CD14-positive monocyte (primary cell): ENCODE measurements at regions not wholly inside any gene's neighbourhood (a gene's known extent, or its start where the extent isn't known, plus 50 kb on each side); places are given as distances from the start of the nearest gene placed in this dataset.

ENCODE experiments used
- DNase-seq, 3 donors: peaks; one replicate each; pipeline ENCODE4 v3.0.0-alpha.2; 2011 to 2022
- H2AFZ ChIP-seq: 2 replicates; pipeline ENCODE4 v1.6.0; 2012; ENCODE audit warnings: mild to moderate bottlenecking, low read depth, low read length, inconsistent platforms; ENCODE audit not compliant: insufficient read depth, poor library complexity, severe bottlenecking
- H3K27ac ChIP-seq, 2 donors: 1 replicate in 1 of 2; 2 replicates in 1 of 2; pipeline ENCODE4 v1.5.1; 2012 to 2013; ENCODE audit warnings: low read length in 2 of 2, control low read depth in 1 of 2, inconsistent platforms in 1 of 2, low read depth in 1 of 2, mild to moderate bottlenecking in 1 of 2
- H3K27me3 ChIP-seq, 2 donors: one replicate each; pipeline versions ENCODE4 v1.6.0 to v1.6.1; 2011 to 2013; ENCODE audit warnings: low read length in 2 of 2; ENCODE audit not compliant: control insufficient read depth in 2 of 2, insufficient read depth in 2 of 2
- H3K36me3 ChIP-seq, 2 donors: replicated peaks in 1 of 2; 1 replicate in 1 of 2; 2 replicates in 1 of 2; pipeline versions ENCODE4 v1.5.1 to v1.6.1; 2012 to 2013; ENCODE audit warnings: low read length in 2 of 2, control low read depth in 1 of 2, inconsistent platforms in 1 of 2, mild to moderate bottlenecking in 1 of 2; ENCODE audit not compliant: insufficient read depth in 2 of 2, control insufficient read depth in 1 of 2
- H3K4me1 ChIP-seq, 2 donors: 1 replicate in 1 of 2; 2 replicates in 1 of 2; pipeline versions ENCODE4 v1.5.1 to v1.6.1; 2012 to 2013; ENCODE audit warnings: low read length in 2 of 2, control low read depth in 1 of 2, inconsistent platforms in 1 of 2, mild to moderate bottlenecking in 1 of 2, moderate library complexity in 1 of 2; ENCODE audit not compliant: insufficient read depth in 2 of 2, control insufficient read depth in 1 of 2
- H3K4me2 ChIP-seq: replicated peaks from 2 replicates; pipeline ENCODE3; 2012; ENCODE audit warnings: low read length, moderate library complexity, mild to moderate bottlenecking; ENCODE audit not compliant: poor library complexity, severe bottlenecking; ENCODE audit errors: extremely low read depth
- H3K4me3 ChIP-seq, 3 experiments: fragments of 200-600 bp in 1 of 3; sonication (generic) in 1 of 3; replicated peaks in 1 of 3; 1 replicate in 2 of 3; 2 replicates in 1 of 3; pipeline ENCODE4 v1.5.1; 2011 to 2013; ENCODE audit warnings: low read length in 3 of 3, mild to moderate bottlenecking in 3 of 3, control low read depth in 2 of 3, low read depth in 2 of 3, inconsistent platforms in 1 of 3, moderate library complexity in 1 of 3
- H3K79me2 ChIP-seq: 2 replicates; pipeline ENCODE4 v1.6.0; 2012; ENCODE audit warnings: mild to moderate bottlenecking, control low read depth, inconsistent platforms, low read length, moderate library complexity; ENCODE audit not compliant: insufficient read depth
- H3K9ac ChIP-seq: 2 replicates; pipeline ENCODE4 v1.6.0; 2017; ENCODE audit warnings: low read length, mild to moderate bottlenecking; ENCODE audit not compliant: insufficient read depth, poor library complexity, severe bottlenecking
- H3K9me3 ChIP-seq, 2 donors: replicated peaks in 1 of 2; 1 replicate in 1 of 2; 2 replicates in 1 of 2; pipeline versions ENCODE4 v1.5.1 to v1.6.1; 2012 to 2013; ENCODE audit warnings: low read length in 2 of 2, control low read depth in 1 of 2; ENCODE audit not compliant: control insufficient read depth in 1 of 2, insufficient read depth in 1 of 2
- H4K20me1 ChIP-seq: 2 replicates; pipeline ENCODE4 v1.6.0; 2012; ENCODE audit warnings: mild to moderate bottlenecking, low read length, control low read depth, moderate library complexity; ENCODE audit not compliant: insufficient read depth
- H3K27ac Mint-ChIP-seq, 7 donors: one replicate each; pipeline ENCODE4 v1.8.0; 2020; ENCODE audit warnings: mild to moderate bottlenecking in 7 of 7, mixed read lengths in 7 of 7, moderate library complexity in 6 of 7, inconsistent platforms in 2 of 7
- H3K27me3 Mint-ChIP-seq, 3 donors: one replicate each; pipeline ENCODE4 v1.8.0; 2021 to 2022; ENCODE audit warnings: low read depth in 3 of 3, mild to moderate bottlenecking in 3 of 3, mixed read lengths in 3 of 3, moderate library complexity in 3 of 3, inconsistent platforms in 1 of 3
- H3K36me3 Mint-ChIP-seq, 2 donors: one replicate each; pipeline ENCODE4 v1.8.0; 2020; ENCODE audit warnings: mixed read lengths in 2 of 2, inconsistent platforms in 1 of 2, mild to moderate bottlenecking in 1 of 2
- H3K4me1 Mint-ChIP-seq: one replicate; pipeline ENCODE4 v1.8.0; 2020; ENCODE audit warnings: mild to moderate bottlenecking, mixed read lengths
- H3K4me3 Mint-ChIP-seq, 2 donors: one replicate each; pipeline ENCODE4 v1.8.0; 2020; ENCODE audit warnings: mild to moderate bottlenecking in 2 of 2, mixed read lengths in 2 of 2, moderate library complexity in 1 of 2
- H3K9me3 Mint-ChIP-seq, 7 donors: one replicate each; pipeline ENCODE4 v1.8.0; 2020 to 2022; ENCODE audit warnings: mixed read lengths in 7 of 7, mild to moderate bottlenecking in 6 of 7, moderate library complexity in 6 of 7, inconsistent platforms in 2 of 7
- CTCF ChIP-seq: fragments of 200-600 bp; IDR thresholded peaks from one replicate; pipeline ENCODE4 v1.8.0; 2022; ENCODE audit warnings: antibody characterized with exemption, mild to moderate bottlenecking
- WGBS: methylation state at CpG from one replicate; pipeline ENCODE4 v1.1.5; 2013; ENCODE audit warnings: missing lambda C conversion rate; ENCODE audit not compliant: insufficient coverage; 5-methylcytosine and 5-hydroxymethylcytosine counted together
- intact Hi-C, 2 donors: fragments of 100-400 bp; cut with micrococcal nuclease; formaldehyde crosslinking; loops; one replicate each; pipeline versions ENCODE4 v1.15.0 to v1.15.1; 2023

- Histone ChIP-seq H3K9ac (no peak overlapping the region), H3K36me3 (no peaks in the 10 kb centered on the region), H3K4me2 (no peak overlapping the region), H3K27me3 (no peaks in the 10 kb centered on the region), H3K4me3 (no peak overlapping the region), H3K9me3 (no peaks in the 10 kb centered on the region), H3K79me2 (no peaks in the 10 kb centered on the region), H3K4me1 (no peaks in the 10 kb centered on the region), H3K27ac (no peak overlapping the region), H2AFZ (no peak overlapping the region), H4K20me1 (no peaks in the 10 kb centered on the region)
- TF ChIP-seq CTCF: no peak
- Mint-ChIP-seq H3K4me1 (no peaks in the 10 kb centered on the region), H3K36me3 (no peaks in the 10 kb centered on the region), H3K9me3 (peaks cover 0 to 4% (median 1%) of the 10 kb centered on the region in 7 donors), H3K4me3 (no peak overlapping the region), H3K27ac (no peak overlapping the region), H3K27me3 (peaks cover 2 to 8% (median 3%) of the 10 kb centered on the region in 3 donors)
- whole genome bisulfite sequencing: no CpG with 5 or more reads among the region's 3 CpGs
- intact Hi-C loops: no loop called here
- no peak for DNase-seq
Measured at GRCh38 chr9:87233431-87233830, 264.2 kb upstream of the DAPK1 start.

- Histone ChIP-seq H3K36me3 (no peaks in the 10 kb centered on the region), H3K9me3 (no peaks in the 10 kb centered on the region), H3K27me3 (no peaks in the 10 kb centered on the region), H3K4me2 (no peak overlapping the region), H3K9ac (no peak overlapping the region), H3K4me1 (no peaks in the 10 kb centered on the region), H3K27ac (no peak overlapping the region), H3K79me2 (no peaks in the 10 kb centered on the region), H2AFZ (no peak overlapping the region), H3K4me3 (no peak overlapping the region), H4K20me1 (no peaks in the 10 kb centered on the region)
- no peaks in the 10 kb centered on the region for H3K36me3 Mint-ChIP-seq
- no peak for DNase-seq
- intact Hi-C loops: no loop called here
- peaks cover 2 to 8% (median 3%) of the 10 kb centered on the region in 3 donors for H3K27me3 Mint-ChIP-seq
- H3K27ac Mint-ChIP-seq: peak overlapping the region in 1 of 7 donors; percentile 33
- TF ChIP-seq CTCF: no peak
- peaks cover 0 to 4% (median 0%) of the 10 kb centered on the region in 7 donors for H3K9me3 Mint-ChIP-seq
- 90% methylated on average over 9 of the region's 15 CpGs for WGBS
- H3K4me3 Mint-ChIP-seq: no peak overlapping the region
- no peaks in the 10 kb centered on the region for H3K4me1 Mint-ChIP-seq
Measured at GRCh38 chr9:87233899-87234455, 263.7 kb upstream of the DAPK1 start.
